ENCODE measurements at regions not wholly inside any gene's neighbourhood (a gene's known extent, or its start where the extent isn't known, plus 50 kb on each side); places are given as distances from the start of the nearest gene placed in this dataset.

- Mint-ChIP-seq H3K9me3 (ENCODE audit: low read depth) (peaks cover 2% of the 10 kb centered on the region), H3K4me3 (ENCODE audit: unreplicated experiment) (no peak overlapping the region), H3K4me1 (ENCODE audit: low read depth) (no peaks in the 10 kb centered on the region), H3K36me3 (ENCODE audit: low read depth) (no peaks in the 10 kb centered on the region), H3K27ac (ENCODE audit: unreplicated experiment) (no peak overlapping the region), H3K27me3 (ENCODE audit: low read depth) (no peaks in the 10 kb centered on the region)
- no peak for TF ChIP-seq CTCF (IDR thresholded peaks at IDR 0.05)
- DNase-seq (ENCODE audit: low spot score): no peak
Observed at GRCh38 chr13:53466576-53466975, 438.0 kb downstream of the OLFM4 start.

- H3K27me3 Mint-ChIP-seq (ENCODE audit: low read depth): no peaks in the 10 kb centered on the region
- H3K9me3 Mint-ChIP-seq (ENCODE audit: low read depth): peaks cover 4% of the 10 kb centered on the region
- no peak for DNase-seq (ENCODE audit: low spot score)
Observed at GRCh38 chr13:53473397-53473796, 444.8 kb downstream of the OLFM4 start.

GRCh38 chr13:53474878-53475277 is 446.3 kb downstream of the OLFM4 start:
- H3K4me1 Mint-ChIP-seq (ENCODE audit: low read depth): peaks cover 9% of the 10 kb centered on the region
- H3K27me3 Mint-ChIP-seq (ENCODE audit: low read depth): no peaks in the 10 kb centered on the region
- no peak overlapping the region for H3K27ac Mint-ChIP-seq (ENCODE audit: unreplicated experiment)
- no peak for DNase-seq (ENCODE audit: low spot score)
- TF ChIP-seq CTCF (IDR thresholded peaks at IDR 0.05): no peak
- no peak overlapping the region for H3K4me3 Mint-ChIP-seq (ENCODE audit: unreplicated experiment)
- H3K36me3 Mint-ChIP-seq (ENCODE audit: low read depth): no peaks in the 10 kb centered on the region
- H3K9me3 Mint-ChIP-seq (ENCODE audit: low read depth): peaks cover 5% of the 10 kb centered on the region

More at GRCh38 chr13:53473397-53473796, 444.8 kb downstream of the OLFM4 start:
- no peaks in the 10 kb centered on the region for H3K36me3 Mint-ChIP-seq (ENCODE audit: low read depth)
- no peak overlapping the region for H3K4me3 Mint-ChIP-seq (ENCODE audit: unreplicated experiment)
- H3K4me1 Mint-ChIP-seq (ENCODE audit: low read depth): peaks cover 9% of the 10 kb centered on the region
- TF ChIP-seq CTCF (IDR thresholded peaks at IDR 0.05): no peak
- H3K27ac Mint-ChIP-seq (ENCODE audit: unreplicated experiment): no peak overlapping the region

- H3K27ac Mint-ChIP-seq (ENCODE audit: unreplicated experiment): no peak overlapping the region
- H3K27me3 Mint-ChIP-seq (ENCODE audit: low read depth): no peaks in the 10 kb centered on the region
- no peak overlapping the region for H3K4me3 Mint-ChIP-seq (ENCODE audit: unreplicated experiment)
- no peaks in the 10 kb centered on the region for H3K36me3 Mint-ChIP-seq (ENCODE audit: low read depth)
- H3K9me3 Mint-ChIP-seq (ENCODE audit: low read depth): no peaks in the 10 kb centered on the region
- no peak for DNase-seq (ENCODE audit: low spot score)
- no peaks in the 10 kb centered on the region for H3K4me1 Mint-ChIP-seq (ENCODE audit: low read depth)
- no peak for TF ChIP-seq CTCF (IDR thresholded peaks at IDR 0.05)
Observed at GRCh38 chr13:53490752-53491151, 462.1 kb downstream of the OLFM4 start.

- H3K27ac Mint-ChIP-seq (ENCODE audit: unreplicated experiment): no peak overlapping the region
- DNase-seq (ENCODE audit: low spot score): no peak
- no peaks in the 10 kb centered on the region for H3K36me3 Mint-ChIP-seq (ENCODE audit: low read depth)
- no peaks in the 10 kb centered on the region for H3K9me3 Mint-ChIP-seq (ENCODE audit: low read depth)
- H3K4me1 Mint-ChIP-seq (ENCODE audit: low read depth): no peaks in the 10 kb centered on the region
- no peak overlapping the region for H3K4me3 Mint-ChIP-seq (ENCODE audit: unreplicated experiment)
- H3K27me3 Mint-ChIP-seq (ENCODE audit: low read depth): no peaks in the 10 kb centered on the region
- TF ChIP-seq CTCF (IDR thresholded peaks at IDR 0.05): no peak
Observed at GRCh38 chr13:53494406-53494805, 465.8 kb downstream of the OLFM4 start.

All from chondrocyte (in vitro differentiated cells).